GM19240 (cell line): ENCODE measurements at regions not wholly inside any gene's neighbourhood (a gene's known extent, or its start where the extent isn't known, plus 50 kb on each side); places are given as distances from the start of the nearest gene placed in this dataset.
"Not testable (repeated sequence)": the region's sequence is repeated elsewhere in the genome, so short reads cannot be mapped to it uniquely, and the experiment has no call there.

ENCODE experiments used
- DNase-seq: peaks from one replicate; pipeline ENCODE4 v3.0.0; 2011; ENCODE audit warnings: low spot score; ENCODE audit not compliant: insufficient read length

- no peak for DNase-seq
Measured at GRCh38 chr3:25178672-25179071, 249.4 kb upstream of the RARB start.

- DNase-seq = no peak
Measured at GRCh38 chr3:25181096-25181495, 247.0 kb upstream of the RARB start.

GRCh38 chr3:25182794-25183193, 245.3 kb upstream of the RARB start:
- DNase-seq = no peak

- DNase-seq = no peak
Measured at GRCh38 chr3:25184641-25185250, 243.3 kb upstream of the RARB start.

- DNase-seq = no peak
Measured at GRCh38 chr3:25191673-25192072, 236.4 kb upstream of the RARB start.

GRCh38 chr3:25199567-25199966, 228.5 kb upstream of the RARB start:
- not testable (repeated sequence) for DNase-seq

- no peak for DNase-seq
Measured at GRCh38 chr3:25212736-25213135, 215.3 kb upstream of the RARB start.

- DNase-seq = no peak
Measured at GRCh38 chr3:25214034-25214433, 214.0 kb upstream of the RARB start.

- DNase-seq = no peak
Measured at GRCh38 chr3:25218362-25218761, 209.7 kb upstream of the RARB start.

GRCh38 chr3:25226747-25227146, 201.3 kb upstream of the RARB start:
- no peak for DNase-seq

GRCh38 chr3:25229586-25229985, 198.5 kb upstream of the RARB start:
- DNase-seq = no peak

- no peak for DNase-seq
Measured at GRCh38 chr3:25235031-25235430, 193.0 kb upstream of the RARB start.

GRCh38 chr3:25235466-25235865, 192.6 kb upstream of the RARB start:
- DNase-seq = no peak

GRCh38 chr3:25237602-25238001, 190.5 kb upstream of the RARB start:
- no peak for DNase-seq

GRCh38 chr3:25239042-25239441, 189.0 kb upstream of the RARB start:
- no peak for DNase-seq

- no peak for DNase-seq
Measured at GRCh38 chr3:25246913-25247312, 181.2 kb upstream of the RARB start.

- DNase-seq = no peak
Measured at GRCh38 chr3:25252291-25252690, 175.8 kb upstream of the RARB start.

- no peak for DNase-seq
Measured at GRCh38 chr3:25257026-25257425, 171.0 kb upstream of the RARB start.

- no peak for DNase-seq
Measured at GRCh38 chr3:25259871-25260270, 168.2 kb upstream of the RARB start.

GRCh38 chr3:25262322-25262721, 165.7 kb upstream of the RARB start:
- DNase-seq = no peak

- no peak for DNase-seq
Measured at GRCh38 chr3:25265284-25265683, 162.8 kb upstream of the RARB start.

- no peak for DNase-seq
Measured at GRCh38 chr3:25266677-25267076, 161.4 kb upstream of the RARB start.

- no peak for DNase-seq
Measured at GRCh38 chr3:25272090-25272489, 156.0 kb upstream of the RARB start.

GRCh38 chr3:25273582-25274171, 154.4 kb upstream of the RARB start:
- no peak for DNase-seq
